ENCODE measurements at regions not wholly inside any gene's neighbourhood (a gene's known extent, or its start where the extent isn't known, plus 50 kb on each side); places are given as distances from the start of the nearest gene placed in this dataset.
A peak's percentile ranks its signal among the peaks of the same experiment; 100 is the strongest.

GRCh38 chr6:125509477-125509876, 207.7 kb upstream of the HDDC2 start:
- TF ChIP-seq, protein P1, sequence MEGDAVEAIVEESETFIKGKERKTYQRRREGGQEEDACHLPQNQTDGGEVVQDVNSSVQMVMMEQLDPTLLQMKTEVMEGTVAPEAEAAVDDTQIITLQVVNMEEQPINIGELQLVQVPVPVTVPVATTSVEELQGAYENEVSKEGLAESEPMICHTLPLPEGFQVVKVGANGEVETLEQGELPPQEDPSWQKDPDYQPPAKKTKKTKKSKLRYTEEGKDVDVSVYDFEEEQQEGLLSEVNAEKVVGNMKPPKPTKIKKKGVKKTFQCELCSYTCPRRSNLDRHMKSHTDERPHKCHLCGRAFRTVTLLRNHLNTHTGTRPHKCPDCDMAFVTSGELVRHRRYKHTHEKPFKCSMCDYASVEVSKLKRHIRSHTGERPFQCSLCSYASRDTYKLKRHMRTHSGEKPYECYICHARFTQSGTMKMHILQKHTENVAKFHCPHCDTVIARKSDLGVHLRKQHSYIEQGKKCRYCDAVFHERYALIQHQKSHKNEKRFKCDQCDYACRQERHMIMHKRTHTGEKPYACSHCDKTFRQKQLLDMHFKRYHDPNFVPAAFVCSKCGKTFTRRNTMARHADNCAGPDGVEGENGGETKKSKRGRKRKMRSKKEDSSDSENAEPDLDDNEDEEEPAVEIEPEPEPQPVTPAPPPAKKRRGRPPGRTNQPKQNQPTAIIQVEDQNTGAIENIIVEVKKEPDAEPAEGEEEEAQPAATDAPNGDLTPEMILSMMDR (conservative IDR thresholded peaks at IDR 0.05), result no peak
- no peak for TF ChIP-seq ZFX (IDR thresholded peaks at IDR 0.05)
- H3K27ac ChIP-seq, result no peak overlapping the region

DNA sequence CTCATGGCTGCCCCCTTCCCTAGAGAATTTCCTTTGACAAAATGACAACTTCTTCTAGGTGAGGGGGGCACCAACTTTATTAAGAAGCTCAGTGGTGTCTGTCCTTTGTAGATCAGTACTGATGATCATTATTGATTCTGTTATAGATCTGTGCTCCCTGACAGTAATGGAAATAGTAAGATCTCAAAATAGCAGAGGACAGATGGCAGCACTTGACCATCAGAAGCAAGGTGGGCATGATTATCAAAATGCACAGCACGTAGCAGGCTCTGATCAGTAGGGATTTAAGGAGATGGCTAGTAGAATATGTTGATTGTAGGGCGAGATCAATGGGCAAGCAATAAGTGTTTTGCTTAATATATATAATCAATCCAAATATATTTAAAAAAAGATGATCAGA, 208.6 kb upstream of the HDDC2 start:
- H3K27ac ChIP-seq, result no peak overlapping the region
- TF ChIP-seq ZFX (IDR thresholded peaks at IDR 0.05), result no peak
- TF ChIP-seq, protein P1 (conservative IDR thresholded peaks at IDR 0.05), result no peak

GRCh38 chr6:125511809-125512396, 210.1 kb upstream of the HDDC2 start:
- TF ChIP-seq, protein P1 (conservative IDR thresholded peaks at IDR 0.05), result no peak
- TF ChIP-seq ZFX (IDR thresholded peaks at IDR 0.05), result no peak

DNA sequence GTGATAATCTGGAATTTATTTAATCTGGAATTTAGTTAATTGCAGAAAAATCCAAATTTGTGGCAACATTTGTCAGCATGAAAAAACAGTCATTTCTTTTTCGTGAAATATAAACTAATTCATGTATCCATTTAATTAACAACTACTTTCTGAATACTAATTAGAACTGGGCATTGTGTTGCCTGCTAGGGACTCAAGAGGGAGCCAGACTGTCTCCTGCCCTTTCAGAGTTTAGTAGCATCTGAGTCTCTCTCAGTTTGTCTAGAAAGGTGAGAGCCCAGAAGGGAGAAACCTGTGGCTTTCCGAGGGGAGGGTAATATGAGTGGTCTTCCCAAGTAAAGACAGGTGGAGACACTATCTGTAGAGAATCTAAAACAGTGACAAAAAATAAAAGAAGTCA, 210.9 kb upstream of the HDDC2 start:
- TF ChIP-seq ZFX (IDR thresholded peaks at IDR 0.05), result no peak
- TF ChIP-seq, protein P1 (conservative IDR thresholded peaks at IDR 0.05), result peak; percentile 58

More at GRCh38 chr6:125511809-125512396, 210.1 kb upstream of the HDDC2 start:
- H3K27ac ChIP-seq, result no peak overlapping the region

GRCh38 chr6:125513978-125514377, 212.2 kb upstream of the HDDC2 start:
- TF ChIP-seq ZFX (IDR thresholded peaks at IDR 0.05), result no peak
- TF ChIP-seq, protein P1 (conservative IDR thresholded peaks at IDR 0.05), result no peak
- no peak overlapping the region for H3K27ac ChIP-seq

More for the DNA sequence above, 210.9 kb upstream of the HDDC2 start:
- H3K27ac ChIP-seq, result no peak overlapping the region

DNA sequence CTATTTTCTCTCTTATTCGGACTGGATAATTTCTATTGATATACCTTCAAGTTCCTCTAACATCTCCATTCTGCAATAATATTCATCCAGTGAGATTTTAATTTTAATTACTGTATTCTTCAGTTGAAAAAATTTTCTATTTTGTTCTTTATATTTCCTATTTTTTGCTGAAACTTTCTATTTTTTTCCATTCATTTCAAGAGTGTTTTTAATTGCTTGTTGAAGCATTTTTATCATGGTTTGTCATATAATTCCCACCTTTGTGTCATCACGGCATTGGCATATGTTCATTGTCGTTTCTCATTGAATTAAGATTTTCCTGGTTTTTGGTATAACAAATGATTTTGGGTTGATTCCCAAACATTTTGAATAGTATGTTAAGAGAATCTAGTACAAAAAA, 214.9 kb upstream of the HDDC2 start:
- TF ChIP-seq, protein P1 (conservative IDR thresholded peaks at IDR 0.05), result no peak
- TF ChIP-seq ZFX (IDR thresholded peaks at IDR 0.05), result no peak
- H3K27ac ChIP-seq, result no peak overlapping the region

GRCh38 chr6:125519367-125519766, 217.6 kb upstream of the HDDC2 start:
- H3K27ac ChIP-seq, result no peak overlapping the region
- TF ChIP-seq, protein P1 (conservative IDR thresholded peaks at IDR 0.05), result peak; percentile 8; the same call in 1 of the 2 replicates
- TF ChIP-seq ZFX (IDR thresholded peaks at IDR 0.05), result no peak

Data from C4-2B (cell line).